ENCODE measurements at regions not wholly inside any gene's neighbourhood (a gene's known extent, or its start where the extent isn't known, plus 50 kb on each side); places are given as distances from the start of the nearest gene placed in this dataset.

DNA sequence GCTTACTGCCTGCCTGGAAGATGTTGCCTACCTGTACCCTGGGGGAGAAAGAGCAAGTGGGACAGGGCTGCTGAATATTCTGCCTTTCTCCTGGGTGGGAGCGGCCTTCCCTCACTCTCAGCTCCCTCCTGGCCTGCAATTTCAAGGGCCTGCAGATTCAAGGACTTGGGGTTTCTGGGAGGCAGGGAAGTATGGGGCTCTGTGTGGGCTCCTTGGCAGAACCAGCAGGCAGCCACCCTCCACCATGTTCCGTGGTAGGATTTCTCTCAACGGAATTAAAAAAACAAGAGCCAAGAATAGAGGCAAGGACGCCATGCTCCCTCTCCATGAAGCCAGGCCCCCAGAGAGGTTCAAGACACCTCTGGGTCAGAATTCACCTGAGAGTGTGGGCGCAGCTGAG is 127.7 kb downstream of the NAV1 start:
- no peak overlapping the region for H3K9ac ChIP-seq (ENCODE audit: low read depth in 1 of 2, low read length in 2 of 2)
- 96% methylated on average over 5 of the region's 5 CpGs for WGBS
- no peaks in the 10 kb centered on the region for H3K27me3 ChIP-seq (ENCODE audit: control insufficient read depth in 4 of 4, insufficient read depth in 4 of 4, low read length in 3 of 4)
- TF ChIP-seq HNF4G (IDR thresholded peaks at IDR 0.05) (no peak), RAD21 (IDR thresholded peaks at IDR 0.05) (no peak), FOXA2 (IDR thresholded peaks at IDR 0.05) (no peak), NR2F2 (IDR thresholded peaks at IDR 0.05) (no peak), REST (IDR thresholded peaks at IDR 0.05) (no peak), HNF4A (conservative IDR thresholded peaks at IDR 0.05) (no peak)
- TF ChIP-seq, protein P1, sequence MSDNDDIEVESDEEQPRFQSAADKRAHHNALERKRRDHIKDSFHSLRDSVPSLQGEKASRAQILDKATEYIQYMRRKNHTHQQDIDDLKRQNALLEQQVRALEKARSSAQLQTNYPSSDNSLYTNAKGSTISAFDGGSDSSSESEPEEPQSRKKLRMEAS (IDR thresholded peaks at IDR 0.05) = no peak
- TF ChIP-seq, protein P2, sequence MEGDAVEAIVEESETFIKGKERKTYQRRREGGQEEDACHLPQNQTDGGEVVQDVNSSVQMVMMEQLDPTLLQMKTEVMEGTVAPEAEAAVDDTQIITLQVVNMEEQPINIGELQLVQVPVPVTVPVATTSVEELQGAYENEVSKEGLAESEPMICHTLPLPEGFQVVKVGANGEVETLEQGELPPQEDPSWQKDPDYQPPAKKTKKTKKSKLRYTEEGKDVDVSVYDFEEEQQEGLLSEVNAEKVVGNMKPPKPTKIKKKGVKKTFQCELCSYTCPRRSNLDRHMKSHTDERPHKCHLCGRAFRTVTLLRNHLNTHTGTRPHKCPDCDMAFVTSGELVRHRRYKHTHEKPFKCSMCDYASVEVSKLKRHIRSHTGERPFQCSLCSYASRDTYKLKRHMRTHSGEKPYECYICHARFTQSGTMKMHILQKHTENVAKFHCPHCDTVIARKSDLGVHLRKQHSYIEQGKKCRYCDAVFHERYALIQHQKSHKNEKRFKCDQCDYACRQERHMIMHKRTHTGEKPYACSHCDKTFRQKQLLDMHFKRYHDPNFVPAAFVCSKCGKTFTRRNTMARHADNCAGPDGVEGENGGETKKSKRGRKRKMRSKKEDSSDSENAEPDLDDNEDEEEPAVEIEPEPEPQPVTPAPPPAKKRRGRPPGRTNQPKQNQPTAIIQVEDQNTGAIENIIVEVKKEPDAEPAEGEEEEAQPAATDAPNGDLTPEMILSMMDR (IDR thresholded peaks at IDR 0.05; ENCODE audit: low read depth, low read length, missing input control) = no peak
- no peak for DNase-seq (ENCODE audit: low spot score)
- H3K4me3 ChIP-seq (ENCODE audit: low read depth in 1 of 3, low read length in 3 of 3) = no peak overlapping the region
- no peaks in the 10 kb centered on the region for H3K36me3 ChIP-seq (ENCODE audit: control insufficient read depth in 4 of 4, insufficient read depth in 3 of 4, low read depth in 1 of 4, low read length in 3 of 4)
- H3K27ac ChIP-seq (ENCODE audit: low read depth in 1 of 2, low read length in 2 of 2) = no peak overlapping the region
- H3K9me3 ChIP-seq (ENCODE audit: control insufficient read depth in 4 of 4, low read length in 3 of 4) = no peaks in the 10 kb centered on the region
- H3K4me1 ChIP-seq (ENCODE audit: control insufficient read depth in 4 of 4, insufficient read depth in 4 of 4, low read length in 3 of 4) = no peaks in the 10 kb centered on the region

DNA sequence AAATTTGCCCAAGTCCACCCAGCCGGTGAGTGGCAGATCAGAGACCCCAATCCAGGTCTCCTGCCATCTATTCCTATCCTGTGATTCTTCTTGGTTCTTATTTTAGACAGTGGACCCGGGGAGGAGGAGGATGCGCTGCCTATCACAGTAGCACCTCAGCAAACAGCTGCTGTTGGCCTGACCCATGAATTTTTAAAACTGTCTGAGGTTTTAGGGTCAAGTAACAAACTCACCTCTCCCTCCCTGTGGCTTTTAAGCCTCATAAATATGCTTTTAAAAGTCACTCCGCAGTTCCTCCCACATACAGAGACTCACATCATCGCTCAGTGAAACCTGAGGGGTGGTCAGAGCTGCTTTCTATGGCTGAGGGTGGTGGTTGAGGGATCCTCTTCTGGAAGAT is 128.6 kb downstream of the NAV1 start:
- Histone ChIP-seq H3K36me3 (ENCODE audit: control insufficient read depth in 4 of 4, insufficient read depth in 3 of 4, low read depth in 1 of 4, low read length in 3 of 4) (no peaks in the 10 kb centered on the region), H3K9me3 (ENCODE audit: control insufficient read depth in 4 of 4, low read length in 3 of 4) (no peaks in the 10 kb centered on the region), H3K9ac (ENCODE audit: low read depth in 1 of 2, low read length in 2 of 2) (no peak overlapping the region), H3K27ac (ENCODE audit: low read depth in 1 of 2, low read length in 2 of 2) (no peak overlapping the region), H3K27me3 (ENCODE audit: control insufficient read depth in 4 of 4, insufficient read depth in 4 of 4, low read length in 3 of 4) (no peaks in the 10 kb centered on the region), H3K4me1 (ENCODE audit: control insufficient read depth in 4 of 4, insufficient read depth in 4 of 4, low read length in 3 of 4) (no peaks in the 10 kb centered on the region), H3K4me3 (ENCODE audit: low read depth in 1 of 3, low read length in 3 of 3) (no peak overlapping the region)
- TF ChIP-seq, protein P3, sequence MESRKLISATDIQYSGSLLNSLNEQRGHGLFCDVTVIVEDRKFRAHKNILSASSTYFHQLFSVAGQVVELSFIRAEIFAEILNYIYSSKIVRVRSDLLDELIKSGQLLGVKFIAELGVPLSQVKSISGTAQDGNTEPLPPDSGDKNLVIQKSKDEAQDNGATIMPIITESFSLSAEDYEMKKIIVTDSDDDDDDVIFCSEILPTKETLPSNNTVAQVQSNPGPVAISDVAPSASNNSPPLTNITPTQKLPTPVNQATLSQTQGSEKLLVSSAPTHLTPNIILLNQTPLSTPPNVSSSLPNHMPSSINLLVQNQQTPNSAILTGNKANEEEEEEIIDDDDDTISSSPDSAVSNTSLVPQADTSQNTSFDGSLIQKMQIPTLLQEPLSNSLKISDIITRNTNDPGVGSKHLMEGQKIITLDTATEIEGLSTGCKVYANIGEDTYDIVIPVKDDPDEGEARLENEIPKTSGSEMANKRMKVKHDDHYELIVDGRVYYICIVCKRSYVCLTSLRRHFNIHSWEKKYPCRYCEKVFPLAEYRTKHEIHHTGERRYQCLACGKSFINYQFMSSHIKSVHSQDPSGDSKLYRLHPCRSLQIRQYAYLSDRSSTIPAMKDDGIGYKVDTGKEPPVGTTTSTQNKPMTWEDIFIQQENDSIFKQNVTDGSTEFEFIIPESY (IDR thresholded peaks at IDR 0.05) = no peak
- TF ChIP-seq TAF1 (conservative IDR thresholded peaks at IDR 0.05) = no peak
- no peak for TF ChIP-seq HNF4G (IDR thresholded peaks at IDR 0.05)
- no peak for TF ChIP-seq RAD21 (IDR thresholded peaks at IDR 0.05)
- TF ChIP-seq, protein P2 (IDR thresholded peaks at IDR 0.05; ENCODE audit: low read depth, low read length, missing input control) = no peak
- no peak for TF ChIP-seq REST (IDR thresholded peaks at IDR 0.05)
- TF ChIP-seq RXRA (IDR thresholded peaks at IDR 0.05) = no peak
- 81% methylated on average over 5 of the region's 5 CpGs for WGBS
- DNase-seq (ENCODE audit: low spot score) = no peak

All from liver (tissue), 8 donors.